HL-60 (cell line): ENCODE measurements at regions not wholly inside any gene's neighbourhood (a gene's known extent, or its start where the extent isn't known, plus 50 kb on each side); places are given as distances from the start of the nearest gene placed in this dataset.

Source experiments
- GABPA ChIP-seq: IDR thresholded peaks from 2 replicates; pipeline ENCODE4 v1.6.1; 2012; ENCODE audit warnings: low read depth
- POLR2AphosphoS5 ChIP-seq: IDR thresholded peaks from 2 replicates; pipeline ENCODE4 v1.6.1; 2012; ENCODE audit warnings: low read depth
- SPI1 ChIP-seq: IDR thresholded peaks from 2 replicates; pipeline ENCODE4 v1.6.1; 2012; ENCODE audit warnings: low read depth, mild to moderate bottlenecking, borderline replicate concordance
- TF ChIP-seq, protein P1 (sequence below): IDR thresholded peaks from one replicate; pipeline ENCODE4 v1.5.1; 2011; ENCODE audit warnings: low read length, control low read depth, inconsistent platforms; ENCODE audit not compliant: insufficient read depth
- TF ChIP-seq, protein P2 (sequence below): IDR thresholded peaks from 2 replicates; pipeline ENCODE4 v1.6.1; 2012; ENCODE audit warnings: low read depth; ENCODE audit not compliant: insufficient replicate concordance

DNA sequence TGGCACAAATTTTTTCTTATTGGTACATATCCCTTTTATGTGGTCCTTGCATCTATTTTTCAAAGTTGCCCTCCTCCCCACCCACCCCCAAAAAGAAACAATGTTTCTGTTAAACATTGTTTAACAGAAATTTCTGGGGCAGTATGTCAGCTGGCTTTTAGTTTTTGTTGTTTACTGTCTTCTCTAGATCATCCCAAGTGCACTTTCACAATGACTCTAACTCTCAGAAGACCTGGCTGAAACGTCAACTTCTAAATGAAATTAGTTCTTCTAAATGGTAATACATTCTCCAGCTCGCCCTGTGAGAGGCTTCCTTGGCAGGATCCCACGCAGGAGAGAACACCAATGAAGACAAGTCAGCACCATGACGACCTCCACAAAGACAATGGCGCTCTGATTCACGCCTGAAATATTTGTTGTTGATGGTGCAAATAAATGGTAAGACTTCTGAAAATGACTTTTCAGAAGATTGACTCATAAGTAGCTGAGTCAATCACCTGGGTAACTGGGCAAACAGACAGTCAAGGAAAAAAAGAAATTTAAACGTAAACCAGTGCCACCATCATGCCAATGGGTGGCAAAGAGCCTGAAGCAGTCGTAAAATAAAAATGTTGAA lies 293.7 kb downstream of the FZD1 start:
- TF ChIP-seq, protein P1, sequence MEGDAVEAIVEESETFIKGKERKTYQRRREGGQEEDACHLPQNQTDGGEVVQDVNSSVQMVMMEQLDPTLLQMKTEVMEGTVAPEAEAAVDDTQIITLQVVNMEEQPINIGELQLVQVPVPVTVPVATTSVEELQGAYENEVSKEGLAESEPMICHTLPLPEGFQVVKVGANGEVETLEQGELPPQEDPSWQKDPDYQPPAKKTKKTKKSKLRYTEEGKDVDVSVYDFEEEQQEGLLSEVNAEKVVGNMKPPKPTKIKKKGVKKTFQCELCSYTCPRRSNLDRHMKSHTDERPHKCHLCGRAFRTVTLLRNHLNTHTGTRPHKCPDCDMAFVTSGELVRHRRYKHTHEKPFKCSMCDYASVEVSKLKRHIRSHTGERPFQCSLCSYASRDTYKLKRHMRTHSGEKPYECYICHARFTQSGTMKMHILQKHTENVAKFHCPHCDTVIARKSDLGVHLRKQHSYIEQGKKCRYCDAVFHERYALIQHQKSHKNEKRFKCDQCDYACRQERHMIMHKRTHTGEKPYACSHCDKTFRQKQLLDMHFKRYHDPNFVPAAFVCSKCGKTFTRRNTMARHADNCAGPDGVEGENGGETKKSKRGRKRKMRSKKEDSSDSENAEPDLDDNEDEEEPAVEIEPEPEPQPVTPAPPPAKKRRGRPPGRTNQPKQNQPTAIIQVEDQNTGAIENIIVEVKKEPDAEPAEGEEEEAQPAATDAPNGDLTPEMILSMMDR, result no peak
- TF ChIP-seq, protein P2, sequence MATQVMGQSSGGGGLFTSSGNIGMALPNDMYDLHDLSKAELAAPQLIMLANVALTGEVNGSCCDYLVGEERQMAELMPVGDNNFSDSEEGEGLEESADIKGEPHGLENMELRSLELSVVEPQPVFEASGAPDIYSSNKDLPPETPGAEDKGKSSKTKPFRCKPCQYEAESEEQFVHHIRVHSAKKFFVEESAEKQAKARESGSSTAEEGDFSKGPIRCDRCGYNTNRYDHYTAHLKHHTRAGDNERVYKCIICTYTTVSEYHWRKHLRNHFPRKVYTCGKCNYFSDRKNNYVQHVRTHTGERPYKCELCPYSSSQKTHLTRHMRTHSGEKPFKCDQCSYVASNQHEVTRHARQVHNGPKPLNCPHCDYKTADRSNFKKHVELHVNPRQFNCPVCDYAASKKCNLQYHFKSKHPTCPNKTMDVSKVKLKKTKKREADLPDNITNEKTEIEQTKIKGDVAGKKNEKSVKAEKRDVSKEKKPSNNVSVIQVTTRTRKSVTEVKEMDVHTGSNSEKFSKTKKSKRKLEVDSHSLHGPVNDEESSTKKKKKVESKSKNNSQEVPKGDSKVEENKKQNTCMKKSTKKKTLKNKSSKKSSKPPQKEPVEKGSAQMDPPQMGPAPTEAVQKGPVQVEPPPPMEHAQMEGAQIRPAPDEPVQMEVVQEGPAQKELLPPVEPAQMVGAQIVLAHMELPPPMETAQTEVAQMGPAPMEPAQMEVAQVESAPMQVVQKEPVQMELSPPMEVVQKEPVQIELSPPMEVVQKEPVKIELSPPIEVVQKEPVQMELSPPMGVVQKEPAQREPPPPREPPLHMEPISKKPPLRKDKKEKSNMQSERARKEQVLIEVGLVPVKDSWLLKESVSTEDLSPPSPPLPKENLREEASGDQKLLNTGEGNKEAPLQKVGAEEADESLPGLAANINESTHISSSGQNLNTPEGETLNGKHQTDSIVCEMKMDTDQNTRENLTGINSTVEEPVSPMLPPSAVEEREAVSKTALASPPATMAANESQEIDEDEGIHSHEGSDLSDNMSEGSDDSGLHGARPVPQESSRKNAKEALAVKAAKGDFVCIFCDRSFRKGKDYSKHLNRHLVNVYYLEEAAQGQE, result no peak
- TF ChIP-seq POLR2AphosphoS5 (no peak), SPI1 (no peak), GABPA (no peak)
